ENCODE measurements at regions not wholly inside any gene's neighbourhood (a gene's known extent, or its start where the extent isn't known, plus 50 kb on each side); places are given as distances from the start of the nearest gene placed in this dataset.

GRCh38 chr16:79926451-79927205, 326.1 kb upstream of the MAF start:
- no peak for TF ChIP-seq CTCF (IDR thresholded peaks at IDR 0.05)
- TF ChIP-seq EZH2 (IDR thresholded peaks at IDR 0.05; ENCODE audit: borderline replicate concordance, insufficient read depth, low read depth, low read length, poor library complexity, severe bottlenecking): no peak
